SKM-1 (cell line): ENCODE measurements at regions not wholly inside any gene's neighbourhood (a gene's known extent, or its start where the extent isn't known, plus 50 kb on each side); places are given as distances from the start of the nearest gene placed in this dataset.

ENCODE experiments used
- DNase-seq: peaks from one replicate; lab custom pipeline; 2025; ENCODE audit not compliant: unreplicated experiment; lab: John Stamatoyannopoulos, UW

GRCh38 chr13:77384999-77385398, 58.1 kb upstream of the MYCBP2 start:
- DNase-seq: no peak

DNA sequence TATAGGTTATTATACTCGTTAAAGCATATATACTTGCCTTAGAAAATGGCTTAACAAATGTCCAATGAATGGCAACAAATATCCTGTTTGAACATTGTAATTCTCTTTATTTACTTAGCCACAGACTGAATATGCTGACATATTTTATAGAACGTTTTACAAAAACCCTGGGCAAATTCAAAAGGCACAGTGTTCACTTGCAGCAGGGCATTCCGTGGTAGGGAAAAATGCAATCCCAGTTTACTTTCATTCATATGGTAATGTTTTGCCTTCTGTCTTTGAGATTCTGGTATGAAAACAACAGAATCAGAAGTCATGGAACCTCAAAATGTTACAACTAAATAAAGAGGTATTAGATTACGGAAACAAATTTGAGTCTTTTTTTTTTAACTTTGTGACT, 56.2 kb upstream of the MYCBP2 start:
- no peak for DNase-seq

- no peak for DNase-seq
These were observed 54.2 kb upstream of the MYCBP2 start for GRCh38 chr13:77381059-77381458.

DNA sequence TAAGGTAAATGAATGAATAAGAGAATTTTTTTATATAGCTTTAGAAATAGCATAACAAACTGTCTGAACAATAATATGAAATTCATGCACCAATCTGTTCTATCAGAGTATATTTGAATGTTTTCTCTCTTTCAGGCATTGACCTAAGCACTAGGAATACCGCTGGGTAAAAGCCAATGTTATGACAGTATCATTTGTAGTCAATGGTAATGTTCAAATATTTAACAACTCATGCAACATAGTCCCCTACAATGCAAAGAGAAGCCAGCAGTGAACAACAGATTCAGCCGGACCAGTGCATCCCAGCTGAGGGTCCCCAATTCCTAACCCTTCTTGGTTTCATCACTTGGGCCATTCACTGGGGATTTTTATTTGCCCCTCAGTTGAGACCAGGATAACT, 52.6 kb upstream of the MYCBP2 start:
- DNase-seq: no peak

DNA sequence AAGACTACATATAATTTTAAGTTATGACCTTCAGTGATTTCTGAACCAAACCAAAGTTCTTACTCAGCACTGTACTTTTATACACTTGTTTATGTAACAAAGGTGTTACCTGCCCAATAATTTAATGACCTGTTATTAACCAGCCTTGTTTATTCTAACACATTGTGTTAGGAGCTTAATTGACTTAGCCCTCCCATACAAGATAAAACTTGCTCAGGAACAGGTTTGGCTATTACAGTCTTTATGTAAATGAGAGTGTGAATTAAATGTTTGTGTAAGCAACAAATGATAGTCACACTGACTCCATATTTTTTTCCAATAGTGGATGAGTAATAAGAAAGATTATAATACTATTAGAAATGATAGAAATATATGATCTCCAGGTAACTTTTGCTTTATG, 51.8 kb upstream of the MYCBP2 start:
- DNase-seq: no peak

DNA sequence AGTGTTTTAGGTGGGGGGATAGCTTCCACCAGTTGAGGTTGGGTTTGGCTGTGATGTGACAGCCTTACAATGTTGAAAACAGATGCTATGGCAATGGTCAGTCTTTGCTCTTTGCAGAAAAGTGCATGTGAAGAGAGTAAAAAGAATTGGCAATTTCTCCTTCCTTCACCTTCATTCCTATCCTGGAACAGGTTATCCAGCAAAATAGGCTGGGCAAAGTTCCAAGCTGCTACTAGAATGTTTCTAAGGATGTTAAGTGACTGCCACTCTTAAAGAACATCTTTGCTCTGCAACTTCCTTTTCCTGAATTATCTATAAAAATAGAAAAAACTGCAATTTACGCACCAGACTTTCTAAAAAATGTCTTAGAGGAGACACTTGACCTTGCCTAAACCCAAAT, 50.1 kb upstream of the MYCBP2 start:
- DNase-seq: no peak
